ENCODE measurements at regions not wholly inside any gene's neighbourhood (a gene's known extent, or its start where the extent isn't known, plus 50 kb on each side); places are given as distances from the start of the nearest gene placed in this dataset.
"Not testable (repeated sequence)": the region's sequence is repeated elsewhere in the genome, so short reads cannot be mapped to it uniquely, and the experiment has no call there.

GRCh38 chr20:29443206-29443781, 1814.2 kb upstream of the DEFB115 start:
- not testable (repeated sequence) for H3K4me3 ChIP-seq (ENCODE audit: low read length); DNase-seq (ENCODE audit: low read depth)
- TF ChIP-seq CTCF (conservative IDR thresholded peaks at IDR 0.05; ENCODE audit: low read depth, low read length): peak; percentile 41

GRCh38 chr20:29443819-29444218, 1813.6 kb upstream of the DEFB115 start:
- no peak overlapping the region for H3K4me3 ChIP-seq (ENCODE audit: low read length)
- no peak for TF ChIP-seq CTCF (conservative IDR thresholded peaks at IDR 0.05; ENCODE audit: low read depth, low read length)
- DNase-seq (ENCODE audit: low read depth): no peak

- DNase-seq (ENCODE audit: low read depth): peak; percentile 15
- H3K4me3 ChIP-seq (ENCODE audit: low read length): peak overlapping the region; percentile 24
These were observed 1812.2 kb upstream of the DEFB115 start for GRCh38 chr20:29445050-29445907.

GRCh38 chr20:29447517-29448484, 1809.7 kb upstream of the DEFB115 start:
- DNase-seq (ENCODE audit: low read depth): not testable (repeated sequence)

GRCh38 chr20:29448806-29449470, 1808.5 kb upstream of the DEFB115 start:
- no peak for DNase-seq (ENCODE audit: low read depth)
- TF ChIP-seq CTCF (conservative IDR thresholded peaks at IDR 0.05; ENCODE audit: low read depth, low read length): no peak
- no peak overlapping the region for H3K4me3 ChIP-seq (ENCODE audit: low read length)

More at GRCh38 chr20:29447517-29448484, 1809.7 kb upstream of the DEFB115 start:
- not testable (repeated sequence) for H3K4me3 ChIP-seq (ENCODE audit: low read length)

- no peak for DNase-seq (ENCODE audit: low read depth)
- H3K4me3 ChIP-seq (ENCODE audit: low read length): no peak overlapping the region
- no peak for TF ChIP-seq CTCF (conservative IDR thresholded peaks at IDR 0.05; ENCODE audit: low read depth, low read length)
These were observed 1805.3 kb upstream of the DEFB115 start for GRCh38 chr20:29452186-29452585.

- not testable (repeated sequence) for DNase-seq (ENCODE audit: low read depth); H3K4me3 ChIP-seq (ENCODE audit: low read length)
These were observed 1800.3 kb upstream of the DEFB115 start for GRCh38 chr20:29456987-29457693.

Measured in retinal pigment epithelial cell (primary cell).